Peyer's patch (tissue), 4 donors: ENCODE measurements at regions not wholly inside any gene's neighbourhood (a gene's known extent, or its start where the extent isn't known, plus 50 kb on each side); places are given as distances from the start of the nearest gene placed in this dataset.

Experiments
- POLR2A ChIP-seq, 2 donors: fragments of 450-650 bp; IDR thresholded peaks; one replicate each; pipeline ENCODE4 v1.5.1; 2017; ENCODE audit warnings: antibody characterized with exemption in 2 of 2, mild to moderate bottlenecking in 2 of 2, moderate library complexity in 2 of 2
- TF ChIP-seq, protein P1 (sequence below), 6 experiments: fragments of 450-650 bp in 4 of 6; fragments of 200-600 bp in 2 of 6; sonication (generic) in 1 of 6; IDR thresholded peaks; one replicate each; pipeline ENCODE4 v1.5.1; 2017 to 2019; ENCODE audit warnings: antibody characterized with exemption in 6 of 6, mild to moderate bottlenecking in 3 of 6, moderate library complexity in 1 of 6

GRCh38 chr12:70080566-70080965 lies 162.7 kb upstream of the CNOT2 start:
- TF ChIP-seq, protein P1, sequence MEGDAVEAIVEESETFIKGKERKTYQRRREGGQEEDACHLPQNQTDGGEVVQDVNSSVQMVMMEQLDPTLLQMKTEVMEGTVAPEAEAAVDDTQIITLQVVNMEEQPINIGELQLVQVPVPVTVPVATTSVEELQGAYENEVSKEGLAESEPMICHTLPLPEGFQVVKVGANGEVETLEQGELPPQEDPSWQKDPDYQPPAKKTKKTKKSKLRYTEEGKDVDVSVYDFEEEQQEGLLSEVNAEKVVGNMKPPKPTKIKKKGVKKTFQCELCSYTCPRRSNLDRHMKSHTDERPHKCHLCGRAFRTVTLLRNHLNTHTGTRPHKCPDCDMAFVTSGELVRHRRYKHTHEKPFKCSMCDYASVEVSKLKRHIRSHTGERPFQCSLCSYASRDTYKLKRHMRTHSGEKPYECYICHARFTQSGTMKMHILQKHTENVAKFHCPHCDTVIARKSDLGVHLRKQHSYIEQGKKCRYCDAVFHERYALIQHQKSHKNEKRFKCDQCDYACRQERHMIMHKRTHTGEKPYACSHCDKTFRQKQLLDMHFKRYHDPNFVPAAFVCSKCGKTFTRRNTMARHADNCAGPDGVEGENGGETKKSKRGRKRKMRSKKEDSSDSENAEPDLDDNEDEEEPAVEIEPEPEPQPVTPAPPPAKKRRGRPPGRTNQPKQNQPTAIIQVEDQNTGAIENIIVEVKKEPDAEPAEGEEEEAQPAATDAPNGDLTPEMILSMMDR (IDR thresholded peaks at IDR 0.05), result no peak
- TF ChIP-seq POLR2A (IDR thresholded peaks at IDR 0.05), result no peak
